HG03025 (cell line): ENCODE measurements at regions not wholly inside any gene's neighbourhood (a gene's known extent, or its start where the extent isn't known, plus 50 kb on each side); places are given as distances from the start of the nearest gene placed in this dataset.

Experiments used
- ATAC-seq: cut with Tn5 transposase; IDR thresholded peaks from one replicate; pipeline ENCODE4 v1.9.1; 2021; ENCODE audit warnings: mild to moderate bottlenecking, moderate library complexity; ENCODE audit not compliant: unreplicated experiment, low FRiP score

DNA sequence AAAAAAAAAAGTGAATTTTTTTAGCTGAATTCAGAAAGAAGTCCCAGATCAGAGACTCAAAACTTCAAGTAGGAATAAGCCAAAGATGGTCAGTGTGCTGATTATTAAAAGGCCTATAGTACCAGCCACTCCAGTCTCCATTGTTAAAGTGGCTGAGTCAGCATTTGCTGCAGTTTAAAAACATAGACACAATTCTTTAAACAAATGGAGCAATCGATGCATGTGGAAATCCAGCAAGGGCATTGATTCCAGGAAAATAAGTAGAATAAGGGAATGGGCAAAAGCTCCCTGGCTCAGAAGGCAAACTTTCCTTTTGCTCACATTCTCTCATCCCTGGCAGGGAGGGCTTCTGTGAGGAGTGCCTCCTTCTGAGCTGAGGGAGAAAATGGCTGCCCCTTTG is 317.6 kb downstream of the LRIG3 start:
- ATAC-seq = no peak

- ATAC-seq = no peak
Measured at GRCh38 chr12:58607805-58608204, 312.5 kb downstream of the LRIG3 start.

- ATAC-seq = no peak
Measured at GRCh38 chr12:58608711-58609110, 311.6 kb downstream of the LRIG3 start.

- no peak for ATAC-seq
Measured at GRCh38 chr12:58615047-58615446, 305.3 kb downstream of the LRIG3 start.

GRCh38 chr12:58615576-58615975 is 304.7 kb downstream of the LRIG3 start:
- ATAC-seq = no peak

GRCh38 chr12:58616618-58617017 is 303.7 kb downstream of the LRIG3 start:
- ATAC-seq = no peak

- ATAC-seq = no peak
Measured at GRCh38 chr12:58621126-58621525, 299.2 kb downstream of the LRIG3 start.

- ATAC-seq = no peak
Measured at GRCh38 chr12:58629376-58629775, 290.9 kb downstream of the LRIG3 start.

GRCh38 chr12:58633479-58633878 is 286.8 kb downstream of the LRIG3 start:
- ATAC-seq = no peak

DNA sequence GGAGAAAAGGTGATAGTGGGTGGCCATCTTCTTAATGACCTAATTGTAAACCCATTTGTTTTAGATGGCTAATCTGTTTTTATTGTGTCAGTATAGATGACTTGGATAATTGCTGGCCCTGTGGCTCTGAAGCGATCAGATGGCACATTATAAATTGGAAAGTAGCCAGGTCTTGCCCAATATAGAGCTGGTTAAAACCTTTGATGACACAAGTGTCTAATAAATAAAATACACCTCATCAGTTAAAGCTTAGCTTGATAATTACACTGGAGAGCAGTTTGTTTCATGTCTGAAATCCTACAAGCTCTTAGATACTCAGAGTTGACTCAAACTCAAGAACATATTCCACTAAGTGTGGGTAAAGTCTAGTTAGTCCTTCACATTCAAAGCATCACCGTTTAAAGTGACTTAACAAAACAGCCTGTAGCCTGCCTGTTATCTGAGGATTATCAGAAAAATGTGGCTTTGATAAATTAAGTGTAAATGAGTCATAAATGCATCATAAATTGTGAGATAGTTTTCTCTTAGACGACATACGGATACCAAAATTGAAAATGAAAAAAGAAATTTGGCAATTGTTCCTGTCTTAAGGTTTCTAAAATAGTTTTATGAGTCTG is 280.9 kb downstream of the LRIG3 start:
- no peak for ATAC-seq

DNA sequence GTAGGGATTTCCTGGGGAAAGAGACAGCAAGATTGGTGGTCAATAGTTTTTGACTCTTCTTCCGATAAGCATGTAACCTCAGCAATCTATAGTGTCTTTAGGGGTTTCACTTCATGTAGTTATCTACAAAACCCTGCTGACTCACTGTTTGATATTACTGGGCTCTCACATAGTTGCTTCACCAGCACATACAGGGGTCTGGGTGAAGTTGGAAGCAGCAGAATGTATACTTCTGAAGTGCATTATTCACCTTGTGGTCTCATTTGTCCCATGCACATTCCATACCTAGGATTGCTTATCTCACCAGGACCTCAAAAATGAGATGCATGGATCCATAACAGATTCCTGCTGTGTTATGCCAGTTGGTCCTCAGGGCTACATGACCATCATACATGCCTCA is 280.0 kb downstream of the LRIG3 start:
- ATAC-seq = no peak

DNA sequence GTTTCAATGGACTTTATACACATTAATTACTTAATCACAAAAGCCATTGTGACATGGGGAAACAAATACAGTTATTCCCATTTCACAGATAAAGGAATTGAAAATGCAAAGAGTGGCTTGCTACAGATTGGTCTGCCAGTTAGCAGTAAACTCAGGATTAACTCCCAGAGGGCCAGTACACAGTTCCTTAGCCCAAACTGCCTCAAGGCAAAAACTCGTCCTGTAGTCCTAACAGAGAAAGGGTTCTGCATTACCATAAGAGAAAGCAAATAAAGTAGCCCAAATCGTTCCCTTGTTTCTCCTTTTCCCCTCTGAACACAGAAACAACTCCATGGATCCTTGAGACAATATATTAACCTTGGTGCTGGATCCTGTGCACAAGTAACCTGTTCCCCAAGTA is 274.4 kb downstream of the LRIG3 start:
- no peak for ATAC-seq

- ATAC-seq = no peak
Measured at GRCh38 chr12:58647495-58647894, 272.8 kb downstream of the LRIG3 start.

GRCh38 chr12:58648176-58648575 is 272.1 kb downstream of the LRIG3 start:
- ATAC-seq = no peak

GRCh38 chr12:58651850-58652249 is 268.5 kb downstream of the LRIG3 start:
- ATAC-seq = no peak

DNA sequence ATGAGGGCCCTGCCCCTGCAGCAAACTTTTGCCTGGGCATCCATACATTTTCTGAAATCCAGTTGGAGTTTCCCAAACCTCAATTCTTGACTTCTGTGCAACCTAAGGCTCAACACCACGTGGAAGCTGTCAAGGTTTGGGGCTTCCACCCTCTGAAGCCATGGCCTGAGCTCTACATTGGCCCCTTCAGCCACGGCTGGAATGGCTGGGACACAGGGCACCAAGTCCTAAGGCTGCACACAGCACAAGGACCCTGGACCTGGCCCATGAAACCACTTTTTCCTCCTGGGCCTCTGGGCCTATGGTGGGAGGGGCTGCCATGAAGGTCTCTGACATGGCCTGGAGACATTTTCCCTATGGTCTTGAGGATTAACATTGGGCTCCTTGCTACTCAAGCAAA is 266.3 kb downstream of the LRIG3 start:
- ATAC-seq = no peak

GRCh38 chr12:58655375-58655774 is 264.9 kb downstream of the LRIG3 start:
- ATAC-seq = no peak

DNA sequence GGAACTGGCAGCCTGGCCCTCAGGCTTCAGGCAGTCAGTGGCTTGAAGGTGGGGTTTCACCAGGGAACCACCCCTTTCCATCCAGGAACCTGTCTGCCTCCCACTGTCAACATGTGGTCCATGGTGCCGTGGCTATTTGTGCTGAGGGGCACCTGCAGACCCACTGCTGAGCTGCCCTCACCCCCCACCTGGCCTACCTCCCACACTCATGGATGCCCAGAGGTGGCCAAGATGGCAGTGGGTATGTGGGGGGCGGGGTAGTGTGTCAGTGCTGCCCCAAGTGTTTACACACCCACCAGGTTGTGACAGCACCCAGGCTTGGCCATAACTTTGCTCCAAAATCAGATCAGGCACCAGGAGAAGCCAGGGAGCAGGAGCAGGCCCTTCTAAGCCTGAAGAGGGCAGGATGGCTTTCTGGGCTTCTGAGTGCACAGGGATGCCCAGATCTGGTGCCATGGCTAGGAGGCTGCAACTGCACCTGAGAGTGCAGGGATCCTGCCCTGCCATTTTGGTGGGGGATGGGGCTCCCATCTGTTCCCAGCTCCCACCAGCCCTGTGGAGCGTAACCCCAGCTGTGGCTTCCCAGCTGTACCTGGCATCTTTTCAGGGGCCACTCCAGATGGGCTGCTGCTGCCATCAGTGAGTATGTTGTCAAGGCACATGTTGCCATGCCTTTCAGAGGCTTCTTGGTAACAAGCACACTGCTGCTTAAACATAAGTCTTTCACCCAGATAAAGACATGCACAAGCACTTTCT is 263.9 kb downstream of the LRIG3 start:
- ATAC-seq = no peak

DNA sequence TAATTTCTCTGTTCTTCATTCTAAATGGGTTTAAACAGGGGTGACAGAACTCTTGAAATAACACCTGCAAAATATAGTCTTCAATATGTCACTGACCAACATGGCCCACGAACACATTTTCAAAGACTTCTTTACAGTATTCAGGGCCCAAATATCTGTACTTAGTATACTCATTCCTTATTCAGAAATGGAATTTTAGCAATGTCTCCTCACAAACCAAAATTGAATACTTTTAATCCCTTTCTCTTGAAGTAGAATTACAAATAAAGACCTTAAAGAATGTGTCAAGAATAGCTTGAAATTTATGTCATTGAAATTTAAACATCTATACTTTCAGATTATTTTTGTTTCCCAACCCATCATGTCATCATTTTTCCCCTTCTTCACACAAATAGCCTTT is 263.1 kb downstream of the LRIG3 start:
- ATAC-seq = no peak

DNA sequence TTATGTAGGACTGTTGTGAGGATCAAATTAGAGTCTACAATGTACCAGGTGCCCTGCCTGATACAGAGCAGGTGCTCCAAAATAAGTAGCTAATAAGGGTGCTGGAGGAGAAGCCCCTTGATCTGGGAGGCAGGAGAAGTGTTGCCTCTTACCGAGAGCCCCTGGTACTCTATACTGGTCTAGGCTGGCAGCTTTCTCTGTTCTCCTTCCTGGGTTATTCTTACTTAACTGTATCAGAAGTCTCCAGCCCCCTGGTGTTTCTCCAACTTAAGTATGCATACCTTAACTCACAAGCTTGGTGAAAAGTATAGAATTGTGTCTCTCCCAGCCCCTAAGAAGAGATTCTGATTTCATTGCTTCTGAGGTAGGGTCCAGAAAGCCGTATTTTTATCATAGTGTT is 254.9 kb downstream of the LRIG3 start:
- ATAC-seq = no peak

DNA sequence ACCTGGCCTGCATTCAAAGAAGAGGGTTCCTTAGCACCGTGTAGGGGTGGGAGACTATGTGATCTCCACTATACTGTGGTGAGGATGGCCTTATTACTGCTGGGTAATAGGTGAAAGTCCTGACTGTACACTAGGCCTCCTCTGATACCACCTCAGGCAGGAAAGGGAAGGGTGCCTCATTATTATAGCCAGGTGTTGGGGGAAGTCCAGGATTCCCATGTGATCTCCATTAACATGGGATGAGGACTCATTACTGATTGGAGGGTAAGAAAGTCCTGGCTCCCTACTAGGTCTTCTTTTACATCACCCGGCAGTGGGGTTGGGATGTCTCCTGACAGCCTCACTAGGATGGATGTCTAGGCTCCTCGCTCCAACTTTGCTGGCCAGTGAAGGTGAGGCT is 252.1 kb downstream of the LRIG3 start:
- ATAC-seq = no peak

GRCh38 chr12:58668871-58669270 is 251.4 kb downstream of the LRIG3 start:
- ATAC-seq = no peak
